ENCODE measurements at regions not wholly inside any gene's neighbourhood (a gene's known extent, or its start where the extent isn't known, plus 50 kb on each side); places are given as distances from the start of the nearest gene placed in this dataset.
"Not testable (repeated sequence)": the region's sequence is repeated elsewhere in the genome, so short reads cannot be mapped to it uniquely, and the experiment has no call there.

- H3K27ac ChIP-seq = no peak overlapping the region
- H3K9me3 ChIP-seq (replicated peaks in 1 of 3) = no peaks in the 10 kb centered on the region
- intact Hi-C loops (cut with DNase I) = no loop called here
- H3K36me3 ChIP-seq (replicated peaks in 1 of 2) = no peaks in the 10 kb centered on the region
- peak in 1 of 7 donors; percentile 3 for DNase-seq
- TF ChIP-seq POLR2A (IDR thresholded peaks at IDR 0.05) = no peak
- TF ChIP-seq, protein P1, sequence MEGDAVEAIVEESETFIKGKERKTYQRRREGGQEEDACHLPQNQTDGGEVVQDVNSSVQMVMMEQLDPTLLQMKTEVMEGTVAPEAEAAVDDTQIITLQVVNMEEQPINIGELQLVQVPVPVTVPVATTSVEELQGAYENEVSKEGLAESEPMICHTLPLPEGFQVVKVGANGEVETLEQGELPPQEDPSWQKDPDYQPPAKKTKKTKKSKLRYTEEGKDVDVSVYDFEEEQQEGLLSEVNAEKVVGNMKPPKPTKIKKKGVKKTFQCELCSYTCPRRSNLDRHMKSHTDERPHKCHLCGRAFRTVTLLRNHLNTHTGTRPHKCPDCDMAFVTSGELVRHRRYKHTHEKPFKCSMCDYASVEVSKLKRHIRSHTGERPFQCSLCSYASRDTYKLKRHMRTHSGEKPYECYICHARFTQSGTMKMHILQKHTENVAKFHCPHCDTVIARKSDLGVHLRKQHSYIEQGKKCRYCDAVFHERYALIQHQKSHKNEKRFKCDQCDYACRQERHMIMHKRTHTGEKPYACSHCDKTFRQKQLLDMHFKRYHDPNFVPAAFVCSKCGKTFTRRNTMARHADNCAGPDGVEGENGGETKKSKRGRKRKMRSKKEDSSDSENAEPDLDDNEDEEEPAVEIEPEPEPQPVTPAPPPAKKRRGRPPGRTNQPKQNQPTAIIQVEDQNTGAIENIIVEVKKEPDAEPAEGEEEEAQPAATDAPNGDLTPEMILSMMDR (IDR thresholded peaks at IDR 0.05) = no peak
- WGBS, 4 donors = 40 to 45% (median 42%) methylated on average over 6 of the region's 6 CpGs
- no peaks in the 10 kb centered on the region for H3K27me3 ChIP-seq
- no peak overlapping the region for H3K4me3 ChIP-seq
- H3K4me1 ChIP-seq (replicated peaks in 1 of 2) = no peaks in the 10 kb centered on the region
Observed at GRCh38 chr6:104462811-104463599, 396.7 kb downstream of the HACE1 start.

GRCh38 chr6:104460738-104461483 is 398.8 kb downstream of the HACE1 start:
- intact Hi-C loops (cut with DNase I) = no loop called here
- Histone ChIP-seq H3K36me3 (replicated peaks in 1 of 2) (no peaks in the 10 kb centered on the region), H3K4me1 (replicated peaks in 1 of 2) (no peaks in the 10 kb centered on the region), H3K4me3 (no peak overlapping the region), H3K9me3 (replicated peaks in 1 of 3) (no peaks in the 10 kb centered on the region), H3K27me3 (no peaks in the 10 kb centered on the region), H3K27ac (no peak overlapping the region)
- TF ChIP-seq, protein P1 (IDR thresholded peaks at IDR 0.05) = no peak
- no peak for TF ChIP-seq POLR2A (IDR thresholded peaks at IDR 0.05)
- 50 to 58% (median 54%) methylated on average over 2 of the region's 2 CpGs for WGBS, 4 donors
- DNase-seq = no peak

DNA sequence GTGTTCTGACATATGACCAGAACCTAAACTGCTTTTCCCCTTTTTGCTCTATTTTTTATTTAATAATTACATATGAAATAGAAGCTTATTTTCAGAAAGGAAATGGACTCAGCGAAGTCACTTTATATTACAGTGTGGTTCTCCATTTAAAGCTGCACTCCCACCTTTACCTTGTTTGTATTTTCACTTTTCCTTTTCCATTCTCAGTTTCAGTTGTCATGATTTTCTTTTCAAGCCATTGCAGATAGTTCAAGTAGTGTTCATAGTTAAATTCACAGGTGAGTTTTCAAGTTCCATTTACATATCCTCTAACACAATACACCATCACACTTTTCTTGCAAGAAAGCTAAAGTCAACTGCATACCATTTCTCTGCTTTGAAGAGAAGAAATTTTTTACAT is 400.2 kb downstream of the HACE1 start:
- H3K9me3 ChIP-seq (replicated peaks in 1 of 3) = no peaks in the 10 kb centered on the region
- 87 to 97% (median 93%) methylated on average over 1 of the region's 1 CpG for WGBS, 4 donors
- no peak overlapping the region for H3K4me3 ChIP-seq
- H3K4me1 ChIP-seq (replicated peaks in 1 of 2) = no peaks in the 10 kb centered on the region
- intact Hi-C loops (cut with DNase I) = no loop called here
- no peaks in the 10 kb centered on the region for H3K27me3 ChIP-seq
- no peak for DNase-seq
- TF ChIP-seq POLR2A (IDR thresholded peaks at IDR 0.05) = no peak
- TF ChIP-seq, protein P1 (IDR thresholded peaks at IDR 0.05) = no peak
- H3K27ac ChIP-seq = no peak overlapping the region
- no peaks in the 10 kb centered on the region for H3K36me3 ChIP-seq (replicated peaks in 1 of 2)

DNA sequence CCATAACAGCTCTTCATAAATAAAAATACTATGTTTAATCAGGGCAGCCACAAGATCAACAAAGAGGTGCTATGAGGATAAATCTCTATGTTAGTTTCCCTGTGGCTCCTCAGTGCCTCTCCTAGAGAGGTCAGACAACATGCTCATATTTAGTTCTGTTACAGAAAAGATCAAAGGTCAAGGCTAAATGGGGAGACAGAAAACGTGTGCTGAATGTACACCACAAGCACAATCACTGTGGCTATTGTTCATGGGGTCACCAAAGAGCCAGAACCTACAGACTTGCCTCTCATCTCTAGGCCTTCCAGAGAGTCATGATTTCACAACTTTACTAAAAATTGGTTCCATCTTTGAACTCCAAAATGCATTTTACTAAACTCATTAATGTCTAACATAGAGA is 409.8 kb downstream of the HACE1 start:
- no peak for DNase-seq
- H3K4me1 ChIP-seq (replicated peaks in 1 of 2) = no peaks in the 10 kb centered on the region
- H3K36me3 ChIP-seq (replicated peaks in 1 of 2) = no peaks in the 10 kb centered on the region
- no peaks in the 10 kb centered on the region for H3K9me3 ChIP-seq (replicated peaks in 1 of 3)
- H3K27ac ChIP-seq = no peak overlapping the region
- 15 to 57% (median 19%) methylated on average over 1 of the region's 1 CpG for WGBS, 4 donors
- TF ChIP-seq POLR2A (IDR thresholded peaks at IDR 0.05) = no peak
- TF ChIP-seq, protein P1 (IDR thresholded peaks at IDR 0.05) = no peak
- H3K4me3 ChIP-seq = no peak overlapping the region
- no peaks in the 10 kb centered on the region for H3K27me3 ChIP-seq
- intact Hi-C loops (cut with DNase I) = no loop called here

DNA sequence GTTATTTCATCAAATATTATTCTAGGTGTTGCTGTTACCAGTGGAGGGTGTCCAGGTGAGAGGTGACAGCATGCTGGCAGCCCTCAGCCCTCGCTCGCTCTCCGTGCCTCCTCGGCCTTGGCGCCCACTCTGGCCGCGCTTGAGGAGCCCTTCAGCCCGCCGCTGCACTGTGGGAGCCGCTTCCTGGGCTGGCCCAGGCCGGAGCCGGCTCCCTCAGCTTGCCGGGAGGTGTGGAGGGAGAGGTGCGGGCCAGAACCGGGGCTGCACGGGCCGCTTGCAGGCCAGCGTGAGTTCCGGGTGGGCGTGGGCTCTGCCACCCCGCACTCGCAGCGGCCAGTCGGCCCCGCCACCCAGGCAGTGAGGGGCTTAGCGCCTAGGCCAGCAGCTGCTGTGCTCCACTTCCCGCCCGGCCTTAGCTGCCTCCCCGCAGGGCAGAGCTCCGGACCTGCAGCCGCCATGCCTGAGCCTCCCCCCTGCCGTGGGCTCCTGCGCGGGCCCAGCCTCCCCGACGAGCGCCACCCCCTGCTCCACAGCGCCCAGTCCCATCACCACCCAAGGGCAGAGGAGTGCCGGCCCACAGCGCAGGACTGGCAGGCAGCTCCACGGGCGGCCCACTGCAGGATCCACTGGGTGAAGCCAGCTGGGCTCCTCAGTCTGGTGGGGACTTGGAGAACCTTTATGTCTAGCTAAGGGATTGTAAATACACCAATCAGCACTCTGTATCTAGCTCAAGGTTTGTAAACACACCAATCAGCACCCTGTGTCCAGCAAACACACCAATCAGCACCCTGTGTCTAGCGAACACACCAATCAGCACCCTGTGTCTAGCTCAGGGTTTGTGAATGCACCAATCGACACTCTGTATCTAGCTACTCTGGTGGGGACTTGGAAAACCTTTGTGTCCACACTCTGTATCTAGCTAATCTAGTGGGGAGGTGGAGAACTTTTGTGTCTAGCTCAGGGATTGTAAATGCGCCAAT is 413.3 kb downstream of the HACE1 start:
- H3K27ac ChIP-seq; H3K4me1 ChIP-seq (replicated peaks in 1 of 2); intact Hi-C loops (cut with DNase I); H3K27me3 ChIP-seq; H3K36me3 ChIP-seq (replicated peaks in 1 of 2); DNase-seq; H3K4me3 ChIP-seq; H3K9me3 ChIP-seq (replicated peaks in 1 of 3): not testable (repeated sequence)
- WGBS, 4 donors = 88 to 94% (median 93%) methylated on average over 12 to 45 of the region's 45 CpGs
